ENCODE measurements at regions not wholly inside any gene's neighbourhood (a gene's known extent, or its start where the extent isn't known, plus 50 kb on each side); places are given as distances from the start of the nearest gene placed in this dataset.

- FAIRE-seq: no peak
These were observed 365.9 kb upstream of the ERCC4 start for GRCh38 chr16:13554005-13554404.

- FAIRE-seq: no peak
These were observed 365.3 kb upstream of the ERCC4 start for GRCh38 chr16:13554643-13555042.

GRCh38 chr16:13557418-13557817 lies 362.5 kb upstream of the ERCC4 start:
- no peak for FAIRE-seq

- FAIRE-seq: no peak
These were observed 361.2 kb upstream of the ERCC4 start for GRCh38 chr16:13558752-13559151.

GRCh38 chr16:13559624-13560023 lies 360.3 kb upstream of the ERCC4 start:
- FAIRE-seq: no peak

- no peak for FAIRE-seq
These were observed 359.8 kb upstream of the ERCC4 start for GRCh38 chr16:13560151-13560550.

GRCh38 chr16:13561291-13562070 lies 358.5 kb upstream of the ERCC4 start:
- no peak for FAIRE-seq

- FAIRE-seq: no peak
These were observed 351.2 kb upstream of the ERCC4 start for GRCh38 chr16:13568803-13569202.

- FAIRE-seq: no peak
These were observed 350.0 kb upstream of the ERCC4 start for GRCh38 chr16:13569986-13570385.

- no peak for FAIRE-seq
These were observed 348.9 kb upstream of the ERCC4 start for GRCh38 chr16:13571036-13571435.

- FAIRE-seq: no peak
These were observed 346.1 kb upstream of the ERCC4 start for GRCh38 chr16:13573903-13574302.

GRCh38 chr16:13586051-13586450 lies 333.9 kb upstream of the ERCC4 start:
- FAIRE-seq: no peak

- no peak for FAIRE-seq
These were observed 332.8 kb upstream of the ERCC4 start for GRCh38 chr16:13587181-13587580.

- FAIRE-seq: no peak
These were observed 325.1 kb upstream of the ERCC4 start for GRCh38 chr16:13594823-13595222.

GRCh38 chr16:13606804-13607203 lies 313.1 kb upstream of the ERCC4 start:
- no peak for FAIRE-seq

- FAIRE-seq: no peak
These were observed 312.7 kb upstream of the ERCC4 start for GRCh38 chr16:13607289-13607688.

- FAIRE-seq: no peak
These were observed 308.4 kb upstream of the ERCC4 start for GRCh38 chr16:13611596-13611995.

GRCh38 chr16:13612623-13613022 lies 307.3 kb upstream of the ERCC4 start:
- no peak for FAIRE-seq

GRCh38 chr16:13613165-13613564 lies 306.8 kb upstream of the ERCC4 start:
- no peak for FAIRE-seq

GRCh38 chr16:13621639-13622038 lies 298.3 kb upstream of the ERCC4 start:
- FAIRE-seq: no peak

- no peak for FAIRE-seq
These were observed 291.8 kb upstream of the ERCC4 start for GRCh38 chr16:13628156-13628555.

GRCh38 chr16:13629704-13630103 lies 290.2 kb upstream of the ERCC4 start:
- no peak for FAIRE-seq

- no peak for FAIRE-seq
These were observed 289.6 kb upstream of the ERCC4 start for GRCh38 chr16:13630374-13630773.

- no peak for FAIRE-seq
These were observed 288.7 kb upstream of the ERCC4 start for GRCh38 chr16:13631213-13631767.

- no peak for FAIRE-seq
These were observed 288.0 kb upstream of the ERCC4 start for GRCh38 chr16:13631916-13632315.

All from TTC549 (cell line).